ENCODE measurements at regions not wholly inside any gene's neighbourhood (a gene's known extent, or its start where the extent isn't known, plus 50 kb on each side); places are given as distances from the start of the nearest gene placed in this dataset.
A peak's percentile ranks its signal among the peaks of the same experiment; 100 is the strongest.
"Not testable (repeated sequence)": the region's sequence is repeated elsewhere in the genome, so short reads cannot be mapped to it uniquely, and the experiment has no call there.

DNA sequence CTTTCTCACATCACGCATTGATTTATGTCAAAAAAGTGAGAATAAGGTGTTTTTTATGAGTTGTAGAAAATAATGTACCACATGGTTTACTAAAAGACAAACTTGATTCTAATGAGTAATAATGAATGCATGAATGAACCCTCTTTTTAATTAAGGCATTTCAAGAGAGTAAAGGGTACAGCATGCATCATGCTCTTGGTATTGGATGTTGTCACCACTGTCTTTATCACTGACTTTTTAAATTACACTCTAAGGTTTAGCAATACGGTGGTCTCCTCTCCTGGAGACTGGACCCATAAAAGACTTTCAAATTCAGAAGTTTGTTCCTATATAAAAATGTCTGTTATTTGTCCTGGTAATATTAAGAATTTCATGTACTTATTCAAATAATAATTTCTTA lies 277.5 kb upstream of the TGFBR2 start:
- DNase-seq (ENCODE audit: low read depth): not testable (repeated sequence)

DNA sequence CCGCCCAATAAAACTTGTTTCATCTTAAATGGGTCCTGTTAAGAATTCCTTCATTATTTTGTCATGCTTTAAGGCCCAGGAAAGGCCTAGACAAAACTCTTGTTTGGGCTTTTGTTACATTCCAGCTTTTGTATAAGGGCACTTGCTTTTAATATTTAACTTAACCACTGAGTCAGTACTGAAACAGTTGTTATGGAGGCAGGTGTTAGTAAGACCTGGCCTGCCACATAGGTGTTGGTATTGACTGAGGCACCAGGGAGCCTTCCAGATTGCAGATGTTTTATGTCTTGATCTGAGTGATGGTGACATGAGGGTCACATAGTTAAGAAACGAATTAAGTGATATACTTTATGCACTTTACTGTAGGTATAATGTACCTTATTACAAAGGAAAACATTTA lies 274.9 kb upstream of the TGFBR2 start:
- DNase-seq (ENCODE audit: low read depth): no peak

DNA sequence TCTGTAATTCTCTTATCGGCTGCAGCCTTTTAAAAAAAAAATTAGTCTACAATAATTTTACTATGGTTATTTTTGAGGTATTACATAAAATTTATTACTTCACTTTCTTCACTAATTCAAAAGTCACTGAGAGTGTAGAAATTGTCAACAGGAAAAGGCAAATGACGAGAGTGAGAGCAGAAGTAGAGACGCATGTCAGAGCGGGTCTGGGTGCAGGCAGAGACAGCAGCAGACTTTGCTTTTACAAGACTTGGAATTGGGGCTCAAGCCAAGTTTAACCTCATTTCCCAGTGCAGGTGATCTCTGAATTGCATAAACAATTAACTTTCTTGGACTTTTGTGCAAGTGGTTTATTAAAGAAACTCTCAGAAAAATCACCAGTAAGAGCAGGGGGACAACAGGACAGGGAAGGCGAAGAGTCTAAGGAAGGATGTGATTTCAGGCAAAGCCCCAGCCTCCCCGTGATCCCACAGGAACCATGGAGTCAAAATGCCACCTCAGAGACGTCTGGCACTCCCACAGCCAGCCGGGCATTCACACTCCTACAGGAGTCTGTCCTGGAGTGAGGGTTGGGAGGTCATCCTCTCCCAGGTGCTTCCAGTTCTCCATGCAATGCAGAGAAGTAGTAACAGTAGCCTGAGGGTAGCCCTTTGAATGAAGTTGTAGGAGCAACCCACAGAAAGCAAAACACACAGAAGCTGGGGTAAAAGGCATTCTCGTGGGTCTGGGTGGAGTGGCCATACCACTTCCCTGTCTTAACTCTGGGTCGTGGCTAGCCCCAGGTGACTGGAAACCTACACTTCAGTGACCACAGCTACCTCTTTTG lies 274.0 kb upstream of the TGFBR2 start:
- DNase-seq (ENCODE audit: low read depth): no peak

DNA sequence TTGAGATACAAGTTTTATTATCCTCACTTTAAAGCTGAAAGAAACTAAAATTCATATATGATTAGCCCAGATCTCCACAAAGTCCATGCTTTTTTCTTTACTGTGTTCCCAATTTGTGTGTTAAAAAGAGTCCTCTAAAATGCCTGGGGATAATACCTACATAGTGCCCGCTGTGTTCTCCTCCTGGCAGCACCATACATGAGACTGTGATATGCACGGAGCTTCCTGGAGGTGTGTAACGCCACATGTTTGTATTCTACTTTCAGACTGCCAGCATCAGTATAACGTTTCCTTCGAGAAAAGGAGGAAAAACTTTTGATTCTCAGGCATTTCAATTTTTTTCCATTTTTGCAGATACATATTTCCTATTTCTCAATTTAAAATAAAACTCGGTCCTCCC lies 273.3 kb upstream of the TGFBR2 start:
- DNase-seq (ENCODE audit: low read depth): no peak

DNA sequence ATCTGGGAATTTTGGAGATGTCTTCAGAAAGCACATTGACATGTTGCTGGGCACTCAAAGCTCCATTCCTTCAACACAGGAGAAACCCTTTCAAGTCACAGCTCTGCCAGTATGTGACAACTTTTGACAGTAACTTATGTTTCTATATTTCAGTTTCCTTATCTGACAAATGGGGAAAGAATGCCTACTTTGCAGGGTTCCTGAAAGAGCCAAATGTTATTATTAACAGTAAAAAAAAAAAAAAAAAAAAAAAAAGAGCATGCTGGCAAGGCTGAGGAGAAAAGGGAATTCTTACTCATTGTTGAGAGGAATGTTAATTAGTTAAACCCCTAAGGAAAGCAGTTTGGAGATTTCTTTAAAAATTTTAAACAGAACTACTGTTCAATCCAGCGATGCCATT lies 272.5 kb upstream of the TGFBR2 start:
- no peak for DNase-seq (ENCODE audit: low read depth)

DNA sequence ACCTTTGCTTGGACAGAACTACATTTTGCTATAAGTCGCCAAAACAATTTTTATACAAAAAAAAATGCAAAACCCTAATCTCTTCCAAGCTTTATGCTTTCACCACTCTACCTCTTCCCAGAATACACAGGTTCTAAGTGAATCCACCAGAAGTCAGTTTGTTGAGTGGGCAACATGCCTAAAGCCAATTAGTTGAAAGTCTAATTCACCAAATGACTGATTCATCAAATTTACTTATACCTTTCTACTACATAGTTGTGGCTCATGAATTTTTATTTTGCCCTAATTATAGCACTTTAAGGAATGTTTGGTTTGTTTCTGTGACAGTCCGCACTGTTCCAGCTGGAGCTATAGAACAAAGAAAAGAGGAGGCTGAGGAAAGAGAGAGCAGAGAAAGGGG lies 265.9 kb upstream of the TGFBR2 start:
- DNase-seq (ENCODE audit: low read depth): no peak

DNA sequence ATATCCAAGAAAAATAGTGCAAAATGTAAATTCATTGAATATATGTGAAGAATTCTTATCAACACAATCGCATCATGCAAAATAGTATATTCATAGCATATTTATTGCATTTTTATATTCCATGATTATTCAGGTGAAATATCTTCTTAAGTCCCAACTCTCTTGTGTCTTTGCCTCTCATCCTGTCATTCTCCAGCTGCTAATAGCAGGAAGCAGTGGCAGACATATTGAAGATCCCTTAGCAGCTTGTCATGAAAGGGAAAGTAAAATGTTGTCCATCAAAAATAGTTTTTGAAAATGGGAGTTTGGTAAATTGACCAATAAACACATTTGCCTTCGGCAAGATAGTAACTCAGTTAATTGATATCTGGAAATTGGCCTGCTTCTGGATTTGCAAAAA lies 265.3 kb upstream of the TGFBR2 start:
- DNase-seq (ENCODE audit: low read depth): no peak

DNA sequence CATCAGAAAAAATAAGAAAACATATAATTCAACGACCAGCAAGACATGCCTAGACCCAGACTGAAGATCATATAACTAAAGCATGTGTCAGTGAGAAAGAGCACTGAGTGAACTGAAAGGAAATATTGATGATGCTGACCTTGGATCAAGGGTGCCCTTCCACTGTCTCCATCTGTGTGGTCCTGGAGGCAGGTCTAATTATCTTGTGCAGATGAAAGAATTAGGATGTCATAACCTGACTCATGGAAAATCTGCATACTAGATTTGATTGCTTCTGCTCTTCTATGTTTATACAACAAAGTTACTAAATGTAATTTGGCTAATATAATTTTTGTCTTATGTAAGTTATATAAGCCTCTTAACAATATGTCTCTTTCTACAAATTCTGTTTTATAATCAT lies 264.6 kb upstream of the TGFBR2 start:
- DNase-seq (ENCODE audit: low read depth): no peak

DNA sequence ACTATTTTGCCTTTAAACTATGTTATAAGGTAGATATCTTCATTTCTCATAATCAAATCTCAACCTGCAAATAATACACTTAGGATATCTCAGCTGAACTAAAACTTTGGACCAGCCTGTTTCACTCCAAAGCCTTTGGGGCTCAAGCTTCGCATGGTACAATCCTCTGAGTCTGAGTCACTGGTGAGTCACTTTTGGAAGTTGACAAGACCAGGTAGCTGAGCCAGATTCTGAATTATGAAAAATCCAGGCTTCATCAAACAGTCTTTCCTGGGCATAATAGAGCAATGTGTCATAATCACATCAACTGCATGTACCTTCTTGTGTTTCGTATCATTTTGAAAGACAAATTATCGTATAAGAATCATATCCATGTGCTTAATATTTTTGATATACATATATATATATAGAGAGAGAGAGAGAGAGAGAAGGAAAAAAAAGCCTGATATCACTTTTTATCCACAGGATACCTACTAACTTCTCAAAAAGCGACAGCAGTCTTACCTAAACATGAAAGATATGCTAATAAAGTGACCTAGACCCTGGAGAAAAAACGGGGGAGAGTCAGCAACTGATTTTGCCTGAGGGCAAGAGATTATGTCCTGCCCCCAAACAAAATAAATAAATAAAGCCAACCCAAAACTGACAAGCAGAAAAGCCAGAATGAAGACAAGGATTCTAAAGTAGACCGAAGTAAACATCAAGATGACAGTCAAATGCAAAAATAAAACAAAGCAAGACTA lies 263.9 kb upstream of the TGFBR2 start:
- no peak for DNase-seq (ENCODE audit: low read depth)

DNA sequence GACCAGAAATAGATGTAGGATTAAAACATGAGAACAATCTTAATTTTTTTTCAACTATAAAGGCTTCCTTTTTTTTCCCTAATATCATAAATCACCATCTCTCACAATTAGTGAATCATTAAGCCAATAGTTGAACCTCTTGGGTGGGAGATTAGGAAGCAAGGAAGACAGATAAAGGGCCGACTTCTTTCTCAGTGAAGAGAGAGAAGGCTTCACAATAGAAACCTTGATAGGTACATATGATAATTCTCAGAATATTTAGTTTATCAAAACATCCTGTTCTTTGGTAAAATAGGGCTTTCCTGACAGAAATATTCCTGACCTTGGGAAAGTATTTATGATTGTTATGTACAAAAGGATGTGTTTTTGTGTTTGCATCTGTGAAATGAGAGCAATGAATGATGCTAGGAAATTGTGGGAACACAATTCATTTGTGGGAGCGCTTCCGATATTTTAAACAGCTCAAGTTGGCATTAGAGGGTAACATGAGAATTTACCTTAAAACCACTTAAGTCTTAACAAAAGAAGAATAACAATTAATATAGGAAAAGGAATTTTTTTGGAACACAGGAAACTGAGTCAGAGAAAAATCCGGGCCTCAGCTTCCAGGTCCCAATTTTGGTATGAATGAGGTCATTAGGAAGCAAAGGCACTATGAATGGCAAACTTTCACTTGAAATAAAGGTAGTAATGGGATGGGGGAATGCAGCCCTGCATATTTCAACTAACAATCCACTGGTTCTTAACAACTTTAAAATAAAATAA lies 263.2 kb upstream of the TGFBR2 start:
- DNase-seq (ENCODE audit: low read depth): no peak

DNA sequence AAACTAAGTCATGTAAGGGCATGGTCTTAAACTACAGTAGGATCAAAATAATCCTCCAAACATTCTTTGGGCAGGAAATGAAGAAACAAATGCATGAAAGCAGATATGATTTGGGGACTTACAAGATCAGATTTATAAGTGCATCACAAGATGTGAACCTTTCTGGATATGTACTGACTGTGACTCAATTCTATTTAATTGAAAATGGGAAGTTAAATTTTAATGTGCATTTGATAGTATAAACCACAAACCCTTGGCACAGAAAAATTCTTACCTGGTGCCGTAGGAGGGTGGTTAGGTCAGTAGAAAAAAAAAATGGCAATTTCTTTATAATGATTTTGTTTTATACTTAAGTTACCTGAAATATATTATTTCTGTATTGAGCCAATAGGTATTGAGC lies 262.5 kb upstream of the TGFBR2 start:
- DNase-seq (ENCODE audit: low read depth): no peak

DNA sequence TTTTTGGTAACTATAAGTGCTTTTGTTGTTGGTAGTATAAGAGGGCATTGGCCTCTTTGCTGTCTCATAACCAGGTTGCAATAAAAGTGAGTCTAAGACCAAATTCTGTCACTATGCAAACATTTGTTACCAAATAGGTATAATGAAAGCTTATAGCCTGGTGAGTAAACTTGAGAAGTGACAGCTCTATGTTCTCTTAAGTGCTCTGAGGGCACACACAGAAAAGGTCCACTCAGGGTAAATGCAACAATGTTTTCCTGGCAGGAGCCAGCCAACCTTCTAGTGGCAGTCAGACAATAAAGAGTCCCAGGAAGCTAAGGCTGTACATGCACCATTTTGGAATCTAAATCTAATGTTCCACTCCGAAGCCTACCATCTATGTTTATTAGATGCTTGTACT lies 262.1 kb upstream of the TGFBR2 start:
- DNase-seq (ENCODE audit: low read depth): no peak

DNA sequence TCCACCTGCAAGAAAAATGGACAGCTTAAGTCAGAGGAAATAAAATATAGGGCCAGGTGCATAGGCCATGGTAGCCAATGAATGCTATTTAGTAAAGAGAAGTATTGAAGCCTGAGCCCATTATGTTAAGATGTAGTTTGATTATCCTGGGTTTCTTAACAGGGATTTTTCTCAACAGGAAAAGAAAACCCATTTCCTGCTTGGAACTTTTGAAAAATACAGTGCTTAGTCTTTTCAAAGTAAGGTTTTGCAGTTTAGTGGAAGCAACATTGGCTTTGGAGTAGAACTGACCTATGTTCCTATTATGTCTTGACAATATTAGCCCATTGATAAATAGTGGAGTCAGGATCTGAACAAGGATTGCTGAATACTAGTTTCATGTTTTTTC lies 259.5 kb upstream of the TGFBR2 start:
- no peak for DNase-seq (ENCODE audit: low read depth)

DNA sequence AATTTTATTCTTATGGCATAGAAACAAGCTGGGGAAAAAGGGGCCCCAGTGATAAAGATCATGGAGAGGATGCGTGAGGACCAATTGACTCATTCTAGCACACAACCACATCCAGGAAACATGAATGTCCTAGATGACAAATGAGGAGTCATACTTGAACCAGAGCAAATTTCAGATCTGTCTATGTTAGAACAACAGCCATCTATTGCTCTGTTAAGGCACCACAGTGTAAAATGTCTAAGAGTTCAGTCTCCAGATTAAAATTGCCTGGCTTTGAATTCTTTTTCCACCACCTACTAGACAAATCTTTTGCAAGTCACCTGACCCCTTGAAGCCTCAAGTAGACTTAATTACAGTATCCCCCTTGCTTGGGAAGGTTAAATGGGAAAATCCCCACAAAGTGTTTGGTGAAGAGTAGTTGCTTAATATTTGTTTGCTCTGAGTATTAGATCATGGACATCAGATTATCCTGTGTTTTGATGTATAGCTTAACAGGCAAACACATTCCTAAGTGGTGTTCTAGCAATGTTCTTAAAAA lies 258.7 kb upstream of the TGFBR2 start:
- DNase-seq (ENCODE audit: low read depth): no peak

DNA sequence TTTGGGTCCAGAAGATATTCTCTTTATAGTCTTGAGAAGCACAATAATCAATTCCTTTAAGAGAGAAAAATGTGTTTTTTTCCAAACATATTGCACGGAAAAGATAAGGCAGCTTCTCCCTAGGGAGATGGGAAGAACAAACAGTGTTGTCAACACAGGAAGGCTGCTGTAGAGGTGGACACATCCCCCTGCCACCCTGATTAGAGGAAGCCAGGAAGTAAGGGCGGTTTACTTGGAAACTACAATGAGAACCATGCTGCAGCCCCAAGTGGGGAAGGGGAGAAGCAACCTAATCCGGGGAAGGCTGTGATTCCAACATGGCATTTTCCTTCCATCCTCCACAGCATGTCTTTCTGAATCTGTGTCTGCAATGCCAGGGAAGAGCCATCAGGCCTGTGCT lies 256.9 kb upstream of the TGFBR2 start:
- DNase-seq (ENCODE audit: low read depth): no peak

DNA sequence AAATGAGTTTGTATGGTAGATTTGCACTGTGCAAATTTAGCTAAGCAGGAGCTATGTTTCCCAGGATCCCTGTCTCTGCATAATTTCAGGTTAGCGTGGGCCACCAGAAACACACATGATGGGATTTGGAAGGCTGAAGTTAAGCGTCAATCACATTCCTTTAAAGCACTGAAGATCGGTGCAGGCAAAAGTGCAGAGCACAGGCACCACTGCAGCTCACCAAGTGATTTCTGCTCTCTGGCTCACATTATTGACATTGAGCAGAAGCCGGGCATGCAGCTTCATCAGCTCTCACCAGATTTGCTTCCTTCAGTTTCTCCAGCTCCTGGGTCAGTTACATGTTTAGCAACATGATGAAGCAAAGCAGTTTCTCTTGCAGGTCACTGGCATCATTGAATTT lies 256.4 kb upstream of the TGFBR2 start:
- no peak for DNase-seq (ENCODE audit: low read depth)

DNA sequence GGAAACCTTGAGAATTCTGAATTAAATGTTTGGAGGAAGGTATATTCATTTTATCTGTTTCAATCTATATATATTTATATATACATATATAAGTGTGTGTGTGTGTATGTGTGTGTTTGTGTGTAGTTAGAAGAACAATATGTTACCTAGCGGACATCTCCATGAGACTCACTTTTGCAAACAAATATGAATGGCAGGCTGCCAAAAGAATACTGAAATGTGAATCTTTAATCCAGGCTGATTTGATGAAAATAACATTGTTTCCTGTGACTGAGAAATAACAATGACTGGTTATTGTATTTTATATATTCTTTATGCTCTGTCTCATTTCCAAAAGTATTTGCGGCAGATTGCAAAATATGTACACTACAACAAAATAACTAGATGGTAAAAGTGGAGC lies 255.5 kb upstream of the TGFBR2 start:
- no peak for DNase-seq (ENCODE audit: low read depth)

DNA sequence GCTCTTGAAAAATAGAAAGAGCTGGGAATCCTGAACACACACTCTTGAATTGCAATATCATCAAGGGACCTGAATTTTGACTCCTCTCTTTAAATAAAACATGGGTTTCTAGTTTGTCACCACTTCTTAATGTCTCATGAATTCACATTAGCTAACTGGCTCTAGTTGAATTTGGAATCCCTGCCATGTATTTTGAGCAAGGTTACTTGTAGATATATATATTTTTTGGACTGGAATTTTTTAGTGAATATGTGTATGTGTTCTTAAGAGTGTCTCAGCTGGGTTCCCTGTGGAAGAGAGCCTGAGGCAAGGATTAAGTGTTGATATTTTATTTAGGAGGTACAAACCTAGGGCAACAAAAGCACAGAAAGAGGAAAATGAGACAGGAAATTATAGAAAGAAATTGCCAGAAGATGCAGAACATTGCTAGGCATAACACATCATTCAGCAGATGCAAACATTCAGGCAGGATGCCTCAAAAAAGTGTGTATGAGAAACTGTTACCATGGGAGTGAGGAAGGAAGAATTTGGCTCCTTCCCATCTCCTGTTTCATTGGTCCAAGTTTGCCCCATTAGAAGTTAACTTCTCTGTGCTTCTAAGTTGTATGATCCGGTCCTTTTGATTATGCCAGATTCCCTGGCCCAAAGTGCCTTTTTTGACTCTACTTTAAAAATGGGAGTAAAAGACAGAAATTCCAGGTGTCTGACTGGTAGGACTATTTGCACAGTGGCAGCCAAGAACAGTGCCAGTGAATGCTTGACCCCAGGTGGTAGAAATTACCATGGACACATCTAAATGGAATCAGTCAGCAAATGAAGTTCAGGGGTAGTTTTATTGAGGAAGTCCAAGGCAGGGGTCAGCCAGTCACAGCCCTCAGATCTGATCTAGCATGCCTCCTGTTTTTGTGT lies 253.7 kb upstream of the TGFBR2 start:
- DNase-seq (ENCODE audit: low read depth): no peak

DNA sequence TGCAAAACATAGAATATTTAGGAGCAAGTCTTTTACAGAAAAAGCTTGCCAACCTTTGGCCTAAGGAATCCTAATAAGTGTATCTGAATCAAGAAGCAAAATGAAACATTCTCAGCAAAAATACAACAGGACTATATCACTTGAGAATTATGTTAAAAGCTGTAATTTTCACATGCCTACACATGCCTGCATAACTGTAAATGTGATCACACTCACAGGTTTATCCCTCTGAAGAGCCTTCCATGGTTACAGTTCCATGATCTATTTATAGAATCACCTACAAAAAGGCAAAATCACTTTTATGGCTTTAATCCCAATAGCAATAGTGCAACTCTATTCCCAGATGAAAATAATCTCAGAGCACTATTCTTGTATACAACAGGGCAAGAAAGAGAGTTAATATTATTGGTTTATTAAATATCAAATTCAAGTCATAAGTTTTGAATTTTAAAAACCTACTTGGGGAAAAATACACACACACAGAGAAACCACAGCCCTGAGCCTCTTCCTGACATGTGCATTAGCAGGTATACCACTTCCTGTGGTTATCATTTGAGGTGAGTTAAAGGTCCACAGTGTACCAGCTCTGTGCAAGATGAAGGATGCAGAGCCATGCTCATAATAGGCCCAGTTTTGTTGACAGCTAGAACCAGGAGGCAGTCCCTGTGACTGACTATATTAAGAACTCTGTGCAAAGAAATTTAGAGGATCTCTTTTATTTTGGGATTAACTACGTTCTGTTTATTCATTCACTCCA lies 252.5 kb upstream of the TGFBR2 start:
- DNase-seq (ENCODE audit: low read depth): peak; percentile 32

DNA sequence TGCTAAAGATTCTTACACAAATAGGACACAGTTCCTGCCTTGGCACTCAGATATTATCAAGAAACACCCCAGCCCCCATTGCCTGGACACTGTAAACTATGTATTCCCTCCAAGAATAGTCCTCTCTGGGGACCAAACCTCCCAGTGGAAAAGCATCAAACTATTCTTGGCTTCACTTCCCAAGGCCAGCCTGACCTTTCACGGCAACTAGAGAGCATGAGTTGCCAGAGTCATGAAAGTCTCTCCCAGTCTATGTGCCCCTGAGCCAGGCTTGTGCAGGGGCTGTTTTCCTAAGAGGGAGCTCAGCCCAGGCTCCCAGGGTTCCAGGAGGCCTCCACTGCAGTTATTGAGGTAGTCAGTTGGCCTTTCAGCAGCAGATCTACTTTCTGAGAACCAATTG lies 251.9 kb upstream of the TGFBR2 start:
- DNase-seq (ENCODE audit: low read depth): no peak

DNA sequence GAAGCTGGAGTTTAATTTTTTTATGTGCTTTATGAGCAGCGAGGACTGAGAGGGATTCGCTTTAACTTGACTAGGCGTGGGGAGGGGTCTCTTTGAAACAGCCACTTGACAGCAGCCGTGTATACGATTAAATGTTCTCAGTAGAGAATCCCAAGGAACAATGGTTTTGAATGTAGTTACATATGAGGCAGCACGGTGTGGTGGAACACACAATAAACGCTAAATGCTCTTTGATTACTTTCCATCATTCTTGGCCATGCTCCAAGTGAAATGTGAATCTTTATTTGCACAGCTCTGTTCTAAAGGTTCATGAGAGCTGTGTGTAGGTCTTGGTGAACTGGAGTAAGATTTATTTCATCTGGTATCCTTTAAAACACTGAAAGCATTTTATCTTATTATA lies 251.4 kb upstream of the TGFBR2 start:
- no peak for DNase-seq (ENCODE audit: low read depth)

Data from activated T-helper 1 cell treated with Interleukin-2 at 50 U/mL for 16 hours (primary cell).